CD4-positive, alpha-beta T cell treated with Interleukin-4 for 4 hours (primary cell): ENCODE measurements at regions not wholly inside any gene's neighbourhood (a gene's known extent, or its start where the extent isn't known, plus 50 kb on each side); places are given as distances from the start of the nearest gene placed in this dataset.

ENCODE experiments used
- DNase-seq: peaks from one replicate; pipeline ENCODE4 v3.0.0-alpha.2; 2020

- no peak for DNase-seq
These were observed 97.1 kb downstream of the JCAD start for GRCh38 chr10:29962166-29962850.

DNA sequence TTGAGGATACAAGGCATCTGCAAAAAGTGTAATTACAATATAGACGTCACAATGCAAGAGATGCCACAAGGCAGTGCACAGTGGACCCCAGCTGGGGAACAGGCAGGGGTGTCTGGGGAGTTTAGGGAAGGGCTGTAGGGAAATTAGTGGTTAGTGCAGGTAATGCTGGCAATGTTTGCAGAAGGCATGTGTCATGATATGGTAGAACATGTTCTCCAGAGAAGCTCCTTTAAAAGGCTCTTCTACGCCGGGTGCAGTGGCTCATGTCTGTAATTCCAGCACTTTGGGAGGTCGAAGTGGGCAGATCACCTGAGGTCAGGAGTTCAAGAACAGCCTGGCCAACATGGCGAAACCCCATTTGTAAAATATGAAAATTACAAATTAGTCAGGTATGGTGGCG is 98.0 kb downstream of the JCAD start:
- DNase-seq = no peak

DNA sequence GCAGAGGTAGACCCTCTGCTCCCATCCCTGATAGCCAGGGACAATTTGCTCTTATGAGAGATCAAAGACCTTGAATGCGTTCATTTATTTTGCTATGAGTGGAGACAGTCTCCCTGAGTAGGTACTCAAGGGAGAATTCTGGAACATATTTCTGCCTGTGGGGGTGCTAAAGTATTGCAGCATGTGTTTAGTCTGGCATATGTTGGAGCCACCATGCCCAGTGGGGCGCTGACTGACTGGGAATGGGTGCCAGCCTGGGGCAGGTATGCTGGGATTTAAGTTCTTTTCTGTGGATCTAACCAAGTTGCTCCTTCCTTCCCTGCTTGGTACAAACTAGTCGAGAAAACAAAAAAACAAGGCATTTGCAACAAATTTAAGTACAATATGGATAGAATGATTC is 99.1 kb downstream of the JCAD start:
- no peak for DNase-seq

- no peak for DNase-seq
These were observed 99.8 kb downstream of the JCAD start for GRCh38 chr10:29959586-29959985.

DNA sequence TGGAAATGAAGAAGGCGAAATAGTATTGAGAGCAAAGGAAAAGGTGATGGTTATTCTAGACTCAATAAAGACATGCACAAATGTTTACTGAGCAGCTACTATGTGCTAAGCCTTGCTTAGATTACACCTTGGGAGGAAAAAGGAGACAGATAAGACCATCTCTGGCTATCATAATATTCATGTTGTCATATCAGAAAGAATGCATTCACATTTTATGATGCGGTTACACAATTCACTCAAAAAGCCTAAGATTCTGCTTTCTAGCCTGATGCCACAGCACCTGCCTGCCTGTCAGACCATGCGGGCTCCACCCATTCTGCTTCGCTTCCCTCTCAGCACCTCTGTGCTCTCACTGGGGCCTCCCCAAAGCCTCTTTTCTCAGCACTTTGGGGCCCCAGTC is 100.9 kb downstream of the JCAD start:
- DNase-seq = no peak

GRCh38 chr10:29957907-29958331 is 101.5 kb downstream of the JCAD start:
- DNase-seq = no peak

GRCh38 chr10:29957236-29957635 is 102.2 kb downstream of the JCAD start:
- DNase-seq = no peak

GRCh38 chr10:29956335-29956924 is 103.0 kb downstream of the JCAD start:
- DNase-seq = no peak

GRCh38 chr10:29955329-29955935 is 104.0 kb downstream of the JCAD start:
- DNase-seq = no peak

DNA sequence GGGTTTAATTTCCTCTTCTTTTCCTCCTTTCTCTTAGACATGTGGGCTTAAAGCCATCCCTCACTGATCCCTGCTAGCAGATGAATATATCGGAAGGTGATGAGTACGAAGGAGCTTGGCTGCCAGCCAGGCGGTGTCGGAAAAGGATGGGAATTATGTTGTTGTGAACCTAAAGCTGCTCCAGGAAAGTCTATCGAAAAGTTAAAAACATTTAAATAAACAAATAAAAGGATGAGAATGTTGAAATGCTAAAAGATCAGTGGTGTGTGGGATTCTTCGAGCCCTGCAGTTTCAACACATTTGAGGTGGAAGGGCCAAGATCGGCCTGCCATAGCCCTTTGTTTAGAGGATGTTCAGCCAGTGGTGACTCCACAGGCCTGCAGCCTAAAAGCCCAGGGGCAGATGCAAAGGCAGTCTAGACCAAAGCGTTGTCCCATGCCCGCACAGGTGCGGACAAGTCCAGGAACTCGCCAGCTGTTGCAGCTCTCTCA is 107.9 kb downstream of the JCAD start:
- DNase-seq = no peak

GRCh38 chr10:29950391-29950790 is 109.0 kb downstream of the JCAD start:
- no peak for DNase-seq

- no peak for DNase-seq
These were observed 109.9 kb downstream of the JCAD start for GRCh38 chr10:29949411-29950011.

GRCh38 chr10:29948881-29949355 is 110.5 kb downstream of the JCAD start:
- no peak for DNase-seq

DNA sequence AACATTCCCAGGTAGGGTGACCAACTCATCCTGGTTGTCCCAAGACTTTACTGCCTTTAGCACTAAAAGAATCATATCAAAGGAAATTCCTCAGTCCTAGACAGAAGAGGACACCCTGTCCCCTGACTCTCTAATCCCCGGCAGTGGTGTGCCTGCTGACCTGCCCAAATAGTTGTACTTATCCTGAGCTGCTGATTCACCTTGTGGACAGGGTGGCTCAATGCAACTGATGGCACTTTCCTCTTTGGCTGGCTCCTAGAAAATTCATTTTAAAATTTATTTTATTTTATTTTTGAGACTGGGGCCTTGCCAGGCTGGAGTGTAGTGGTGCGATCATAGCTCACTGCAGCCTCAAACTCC is 111.7 kb downstream of the JCAD start:
- DNase-seq = no peak

DNA sequence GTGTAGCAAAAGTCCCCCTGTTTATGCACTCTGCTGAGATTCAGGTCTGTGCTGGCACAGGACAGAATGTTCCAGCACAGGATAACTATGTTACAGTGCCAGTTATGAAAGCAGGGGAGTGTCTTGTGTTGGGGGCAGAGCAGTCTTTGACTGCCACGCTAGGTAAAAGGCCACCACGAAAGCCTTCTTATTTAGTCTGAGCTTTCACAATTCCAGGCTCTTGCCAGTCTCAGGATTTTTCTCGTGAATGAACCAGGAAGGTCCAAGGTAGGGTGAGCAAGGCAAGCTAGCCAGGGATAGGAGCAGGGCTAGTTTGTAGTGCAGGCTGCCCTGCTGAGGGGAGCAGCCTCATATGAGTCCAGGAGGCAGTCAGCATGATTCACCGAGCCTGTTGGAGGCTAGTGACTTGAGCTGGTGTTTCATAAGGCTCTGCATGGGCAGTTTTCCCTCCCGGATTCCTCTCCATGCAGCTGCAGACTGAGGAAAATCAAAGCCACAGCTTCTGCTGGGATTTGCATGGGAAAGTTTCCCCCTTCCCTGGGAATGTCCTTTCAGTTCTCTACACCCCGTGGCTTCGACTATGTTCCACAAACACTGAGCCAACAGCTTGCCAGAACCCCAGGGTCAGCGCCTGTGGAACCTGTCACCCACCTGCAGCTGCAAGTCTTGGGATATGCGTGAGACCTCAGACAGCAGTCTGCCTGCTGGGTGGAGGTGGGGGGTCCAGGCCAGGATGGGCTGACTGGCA is 112.3 kb downstream of the JCAD start:
- DNase-seq = no peak

DNA sequence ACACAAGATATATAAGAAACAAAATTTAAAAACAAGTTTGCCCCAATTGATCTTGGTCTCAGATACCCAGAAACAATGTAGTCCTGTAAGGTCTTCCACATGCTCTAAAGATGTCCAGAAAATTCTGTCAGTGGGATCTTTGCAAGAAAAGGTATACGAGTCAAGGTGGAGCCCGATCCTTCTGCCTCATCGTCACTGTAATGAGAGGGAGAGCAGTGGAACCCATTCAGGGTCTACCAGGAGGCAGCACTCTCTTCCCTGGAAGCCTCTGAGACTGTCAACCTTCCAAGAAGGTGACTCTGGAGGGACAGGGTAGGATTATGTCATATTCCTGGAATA is 112.8 kb downstream of the JCAD start:
- no peak for DNase-seq

DNA sequence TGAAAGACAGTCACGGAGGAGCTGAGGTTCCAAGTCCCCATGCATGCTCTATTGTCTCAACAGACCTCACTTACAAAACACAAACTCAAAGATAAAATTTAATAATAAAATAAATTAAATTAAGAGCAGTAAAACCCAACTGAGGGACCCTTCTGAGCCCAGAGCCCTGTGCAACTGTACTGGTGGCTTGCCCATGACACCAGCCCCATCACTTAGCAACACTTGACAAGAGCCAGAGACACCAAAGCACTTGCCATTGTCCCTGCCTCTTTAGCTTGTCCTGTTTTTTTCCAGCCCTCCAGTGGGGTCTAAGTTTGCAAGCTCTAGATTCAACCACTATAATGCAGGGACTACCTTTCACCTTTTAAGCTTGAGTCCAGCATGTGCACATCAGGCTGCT is 117.9 kb downstream of the JCAD start:
- no peak for DNase-seq

DNA sequence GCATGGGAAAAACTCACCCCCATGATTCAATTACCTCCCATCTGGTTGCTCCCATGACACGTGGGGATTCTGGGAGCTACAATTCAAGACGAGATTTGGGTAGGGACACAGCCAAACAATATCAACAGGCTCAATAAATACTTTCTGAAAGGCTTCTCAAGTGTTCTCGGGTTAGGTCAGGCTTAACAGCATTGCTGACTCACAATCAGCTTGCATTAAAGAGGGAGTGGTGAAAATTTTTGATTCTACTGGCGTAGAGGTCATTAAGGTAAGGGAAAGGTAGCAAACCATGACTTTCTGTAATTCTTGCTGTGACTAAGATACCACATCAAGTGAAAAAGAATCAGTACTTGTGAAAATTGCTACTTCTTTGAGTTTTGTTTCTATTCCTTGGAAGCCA is 126.4 kb downstream of the JCAD start:
- DNase-seq = no peak

DNA sequence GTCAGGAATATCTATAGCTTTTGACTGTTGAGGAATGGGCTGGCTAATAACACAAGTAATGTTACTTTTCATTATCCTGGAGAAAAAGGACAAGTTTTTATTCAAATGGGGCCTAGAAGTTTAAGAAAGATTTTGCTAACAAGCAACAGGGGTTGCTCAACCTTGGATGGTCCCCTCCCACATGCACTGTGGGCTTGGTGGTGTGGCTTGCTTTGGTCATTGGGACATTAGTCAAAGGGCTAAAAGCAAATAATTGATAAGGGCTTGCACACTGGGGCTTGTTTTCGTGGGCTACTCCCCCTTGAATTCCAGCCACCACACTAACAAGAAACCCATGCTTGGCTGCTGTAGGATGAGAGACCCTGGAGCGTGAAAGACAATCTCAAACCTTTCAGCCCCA is 127.6 kb downstream of the JCAD start:
- no peak for DNase-seq

DNA sequence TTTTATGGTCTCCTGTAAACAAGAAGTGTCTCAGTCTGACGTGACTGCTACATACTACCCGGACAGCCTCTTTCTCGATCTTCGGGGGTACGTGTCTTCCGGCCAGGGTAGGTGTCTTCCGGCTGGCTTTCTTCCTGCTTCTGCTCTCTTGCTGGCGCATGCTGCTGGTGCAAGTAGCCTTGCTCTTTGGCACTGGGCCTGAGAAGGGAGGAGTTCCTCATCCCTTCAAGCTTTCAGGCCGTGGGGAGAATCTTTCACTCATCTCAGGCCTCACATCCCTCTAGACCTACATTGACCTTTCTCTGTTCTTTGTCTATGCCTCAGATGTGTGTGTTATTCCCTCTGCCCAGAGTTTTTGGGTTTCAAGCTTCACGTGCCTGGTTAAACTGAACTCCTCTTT is 130.4 kb downstream of the JCAD start:
- DNase-seq = no peak

DNA sequence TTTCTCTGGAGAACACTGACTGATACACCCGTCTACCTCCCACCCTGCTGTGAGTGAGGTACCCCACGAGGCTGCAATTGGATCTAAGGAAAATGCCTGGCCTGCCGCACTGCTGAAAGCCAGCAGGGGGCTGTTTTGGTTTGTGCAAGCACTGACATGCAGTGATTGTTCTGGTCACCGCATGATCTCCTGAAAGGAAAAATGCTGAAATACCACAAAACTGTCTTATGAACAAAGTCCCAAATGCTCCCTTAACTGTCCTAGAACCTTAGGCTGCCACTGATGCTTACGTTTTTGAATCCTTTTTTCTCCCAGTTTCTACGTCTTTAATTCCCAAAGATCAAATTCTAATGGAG is 132.7 kb downstream of the JCAD start:
- no peak for DNase-seq

- no peak for DNase-seq
These were observed 133.4 kb downstream of the JCAD start for GRCh38 chr10:29925771-29926692.
